Neuron (in vitro differentiated cells): ENCODE measurements at regions not wholly inside any gene's neighbourhood (a gene's known extent, or its start where the extent isn't known, plus 50 kb on each side); places are given as distances from the start of the nearest gene placed in this dataset.

Source experiments
- H2AFZ ChIP-seq: one replicate; pipeline ENCODE4 v1.6.1; 2013; ENCODE audit warnings: low read depth, mild to moderate bottlenecking, inconsistent platforms, low read length, moderate library complexity
- H3K27me3 ChIP-seq: one replicate; pipeline ENCODE4 v1.6.1; 2013; ENCODE audit warnings: low read length; ENCODE audit not compliant: insufficient read depth
- H3K36me3 ChIP-seq: one replicate; pipeline ENCODE4 v1.6.1; 2013; ENCODE audit warnings: low read length; ENCODE audit not compliant: insufficient read depth
- H3K4me1 ChIP-seq: one replicate; pipeline ENCODE4 v1.6.1; 2013; ENCODE audit warnings: low read length; ENCODE audit not compliant: insufficient read depth
- H3K4me3 ChIP-seq: 2 replicates; pipeline ENCODE4 v1.5.1; 2013; ENCODE audit warnings: mild to moderate bottlenecking, low read length, moderate library complexity
- H3K9me3 ChIP-seq: one replicate; pipeline ENCODE4 v1.6.1; 2013; ENCODE audit warnings: low read length

GRCh38 chr4:19992471-19993093 is 259.1 kb upstream of the SLIT2 start:
- Histone ChIP-seq H2AFZ (no peak overlapping the region), H3K4me1 (no peaks in the 10 kb centered on the region)

DNA sequence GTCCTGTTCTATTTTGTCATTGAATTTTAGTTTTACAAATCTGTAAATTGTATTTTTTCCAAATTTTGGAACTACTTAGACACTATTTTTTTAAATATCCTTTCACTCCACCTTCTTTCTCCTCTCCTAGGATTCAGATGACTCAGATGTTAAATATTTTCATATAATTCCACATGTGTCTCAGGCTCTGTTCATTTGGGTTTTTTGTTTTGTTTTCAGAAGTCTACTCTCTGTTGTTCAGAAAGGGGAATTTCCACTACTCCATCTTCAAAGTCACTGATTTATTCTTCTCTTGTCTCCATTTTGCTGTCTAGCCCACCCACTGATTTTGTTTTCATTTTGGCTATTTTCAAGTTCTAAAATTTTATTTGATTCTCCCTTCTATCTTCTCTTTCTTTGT is 264.0 kb upstream of the SLIT2 start:
- Histone ChIP-seq H3K4me1 (no peaks in the 10 kb centered on the region), H3K9me3 (no peaks in the 10 kb centered on the region), H3K27me3 (no peaks in the 10 kb centered on the region), H3K4me3 (no peak overlapping the region), H2AFZ (no peak overlapping the region), H3K36me3 (no peaks in the 10 kb centered on the region)

More at GRCh38 chr4:19992471-19993093, 259.1 kb upstream of the SLIT2 start:
- Histone ChIP-seq H3K36me3 (no peaks in the 10 kb centered on the region), H3K4me3 (no peak overlapping the region), H3K9me3 (no peaks in the 10 kb centered on the region), H3K27me3 (no peaks in the 10 kb centered on the region)

GRCh38 chr4:19983072-19983471 is 268.6 kb upstream of the SLIT2 start:
- no peaks in the 10 kb centered on the region for H3K4me1 ChIP-seq

GRCh38 chr4:19982556-19982955 is 269.1 kb upstream of the SLIT2 start:
- Histone ChIP-seq H3K36me3 (no peaks in the 10 kb centered on the region), H3K4me1 (no peaks in the 10 kb centered on the region), H3K9me3 (no peaks in the 10 kb centered on the region), H3K4me3 (no peak overlapping the region), H3K27me3 (no peaks in the 10 kb centered on the region), H2AFZ (no peak overlapping the region)

More at GRCh38 chr4:19983072-19983471, 268.6 kb upstream of the SLIT2 start:
- Histone ChIP-seq H3K27me3 (no peaks in the 10 kb centered on the region), H3K9me3 (no peaks in the 10 kb centered on the region), H2AFZ (no peak overlapping the region), H3K4me3 (no peak overlapping the region), H3K36me3 (no peaks in the 10 kb centered on the region)

- no peaks in the 10 kb centered on the region for H3K36me3 ChIP-seq
- no peak overlapping the region for H3K4me3 ChIP-seq
Observed at GRCh38 chr4:19971829-19972228, 279.9 kb upstream of the SLIT2 start.

GRCh38 chr4:19969492-19969891 is 282.2 kb upstream of the SLIT2 start:
- Histone ChIP-seq H3K27me3 (no peaks in the 10 kb centered on the region), H3K4me1 (no peaks in the 10 kb centered on the region), H3K36me3 (no peaks in the 10 kb centered on the region), H3K4me3 (no peak overlapping the region), H3K9me3 (no peaks in the 10 kb centered on the region), H2AFZ (no peak overlapping the region)

More at GRCh38 chr4:19971829-19972228, 279.9 kb upstream of the SLIT2 start:
- Histone ChIP-seq H3K4me1 (no peaks in the 10 kb centered on the region), H3K9me3 (no peaks in the 10 kb centered on the region), H2AFZ (no peak overlapping the region), H3K27me3 (no peaks in the 10 kb centered on the region)

DNA sequence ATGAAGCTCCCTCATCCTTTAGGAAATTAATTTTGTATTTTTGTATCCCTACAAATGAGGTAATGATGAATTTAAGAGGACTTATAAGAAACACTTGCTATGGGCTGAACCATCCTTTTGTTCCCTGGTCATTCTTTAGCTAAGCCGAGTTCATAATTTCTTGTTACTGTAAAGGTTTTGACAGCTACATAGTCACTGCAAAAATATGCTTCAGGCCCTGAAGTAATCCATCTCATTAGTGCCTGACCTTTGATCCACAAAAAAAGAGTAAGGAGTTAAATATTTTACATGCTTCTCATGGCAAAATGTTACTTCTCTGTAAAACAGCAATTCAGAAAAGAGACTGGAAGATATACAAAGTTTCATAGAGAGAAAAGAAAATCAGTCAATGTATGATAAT is 290.6 kb upstream of the SLIT2 start:
- H3K4me1 ChIP-seq: peaks cover 2% of the 10 kb centered on the region
- H3K4me3 ChIP-seq: no peak overlapping the region
- no peaks in the 10 kb centered on the region for H3K36me3 ChIP-seq
- no peak overlapping the region for H2AFZ ChIP-seq
- no peaks in the 10 kb centered on the region for H3K27me3 ChIP-seq
- H3K9me3 ChIP-seq: no peaks in the 10 kb centered on the region

DNA sequence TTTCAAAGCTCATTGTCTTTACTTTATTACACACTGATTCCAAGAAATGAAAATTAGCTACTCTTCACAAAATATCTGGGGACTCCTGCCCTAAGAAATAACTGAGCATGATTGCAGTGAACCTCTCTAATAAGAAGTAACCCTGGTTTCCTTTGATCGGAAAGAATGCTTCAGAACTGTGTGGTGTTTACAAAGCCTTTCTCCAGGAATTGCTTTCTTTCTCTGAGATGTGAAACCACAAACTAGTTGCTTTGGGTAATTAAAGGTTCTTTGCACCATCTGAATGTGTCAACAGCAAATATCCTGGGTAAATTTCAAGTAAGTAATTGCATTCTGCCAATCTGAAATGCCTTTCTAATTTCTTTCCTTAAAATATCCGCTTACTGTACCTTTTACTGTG is 292.9 kb upstream of the SLIT2 start:
- no peak overlapping the region for H3K4me3 ChIP-seq
- H3K36me3 ChIP-seq: no peaks in the 10 kb centered on the region
- H3K9me3 ChIP-seq: no peaks in the 10 kb centered on the region
- no peaks in the 10 kb centered on the region for H3K27me3 ChIP-seq
- H3K4me1 ChIP-seq: peaks cover 2% of the 10 kb centered on the region
- H2AFZ ChIP-seq: no peak overlapping the region

DNA sequence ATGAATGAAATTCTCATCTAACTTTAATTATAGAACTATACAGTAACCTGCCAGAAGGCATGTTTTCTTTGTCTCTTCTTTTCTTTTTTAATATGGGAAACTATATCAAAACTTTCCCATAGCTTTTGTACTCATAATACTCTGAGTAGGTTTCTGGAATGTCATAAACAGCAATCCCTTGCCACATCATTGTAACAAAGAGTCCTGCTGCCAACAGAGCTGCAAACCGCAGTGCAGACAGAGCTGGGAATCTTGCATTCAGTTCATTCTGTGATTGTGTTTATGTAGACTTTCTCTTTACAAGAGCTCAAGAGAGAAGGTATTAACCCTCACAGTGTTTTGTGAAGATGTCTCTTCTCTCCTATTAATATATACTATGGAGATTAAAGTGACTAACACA is 304.4 kb upstream of the SLIT2 start:
- Histone ChIP-seq H3K9me3 (no peaks in the 10 kb centered on the region), H3K4me3 (no peak overlapping the region), H3K36me3 (no peaks in the 10 kb centered on the region), H2AFZ (no peak overlapping the region), H3K27me3 (no peaks in the 10 kb centered on the region), H3K4me1 (peaks cover 12% of the 10 kb centered on the region)

- H3K4me1 ChIP-seq: peaks cover 12% of the 10 kb centered on the region
- no peaks in the 10 kb centered on the region for H3K9me3 ChIP-seq
- peak overlapping the region; percentile 3 for H2AFZ ChIP-seq
- no peaks in the 10 kb centered on the region for H3K36me3 ChIP-seq
- no peak overlapping the region for H3K4me3 ChIP-seq
- no peaks in the 10 kb centered on the region for H3K27me3 ChIP-seq
Observed at GRCh38 chr4:19945979-19946380, 305.7 kb upstream of the SLIT2 start.

GRCh38 chr4:19945501-19945900 is 306.2 kb upstream of the SLIT2 start:
- H3K4me3 ChIP-seq: no peak overlapping the region
- H3K27me3 ChIP-seq: no peaks in the 10 kb centered on the region
- peaks cover 12% of the 10 kb centered on the region for H3K4me1 ChIP-seq
- H2AFZ ChIP-seq: peak overlapping the region; percentile 3
- H3K9me3 ChIP-seq: no peaks in the 10 kb centered on the region
- no peaks in the 10 kb centered on the region for H3K36me3 ChIP-seq

GRCh38 chr4:19944806-19945205 is 306.9 kb upstream of the SLIT2 start:
- no peak overlapping the region for H2AFZ ChIP-seq
- H3K27me3 ChIP-seq: no peaks in the 10 kb centered on the region
- no peaks in the 10 kb centered on the region for H3K36me3 ChIP-seq
- no peaks in the 10 kb centered on the region for H3K9me3 ChIP-seq
- peaks cover 12% of the 10 kb centered on the region for H3K4me1 ChIP-seq
- H3K4me3 ChIP-seq: no peak overlapping the region

DNA sequence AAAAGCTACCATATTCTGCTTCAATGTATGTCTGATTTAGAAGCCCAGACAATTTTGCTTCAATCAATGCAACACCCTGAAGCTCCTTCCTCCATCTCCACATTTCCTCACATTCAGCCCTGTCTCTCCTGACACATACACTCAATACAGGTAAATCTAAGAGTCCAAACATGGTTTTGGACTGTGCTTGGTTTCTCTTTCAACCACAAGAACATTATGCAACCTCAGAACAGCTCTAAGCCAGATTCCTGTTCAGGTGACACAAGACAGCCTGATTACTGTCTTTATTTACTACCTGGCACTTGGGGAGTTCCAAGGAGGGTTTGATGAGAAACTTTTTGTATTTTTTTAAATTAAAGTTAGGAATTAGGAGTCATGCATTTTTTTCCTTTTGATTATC is 307.5 kb upstream of the SLIT2 start:
- Histone ChIP-seq H3K9me3 (no peaks in the 10 kb centered on the region), H3K27me3 (no peaks in the 10 kb centered on the region), H2AFZ (no peak overlapping the region), H3K4me3 (no peak overlapping the region), H3K36me3 (no peaks in the 10 kb centered on the region), H3K4me1 (peaks cover 12% of the 10 kb centered on the region)

- H3K36me3 ChIP-seq: no peaks in the 10 kb centered on the region
- peaks cover 12% of the 10 kb centered on the region for H3K4me1 ChIP-seq
- H2AFZ ChIP-seq: no peak overlapping the region
- no peaks in the 10 kb centered on the region for H3K27me3 ChIP-seq
- H3K4me3 ChIP-seq: no peak overlapping the region
- no peaks in the 10 kb centered on the region for H3K9me3 ChIP-seq
Observed at GRCh38 chr4:19941434-19941833, 310.3 kb upstream of the SLIT2 start.
